HG03354 (cell line): ENCODE measurements at regions not wholly inside any gene's neighbourhood (a gene's known extent, or its start where the extent isn't known, plus 50 kb on each side); places are given as distances from the start of the nearest gene placed in this dataset.

Experiments
- ATAC-seq: cut with Tn5 transposase; IDR thresholded peaks from one replicate; pipeline ENCODE4 v1.9.1; 2021; ENCODE audit warnings: mild to moderate bottlenecking; ENCODE audit not compliant: unreplicated experiment, poor library complexity, severe bottlenecking

GRCh38 chr12:96131230-96131788 is 62.9 kb upstream of the ELK3 start:
- ATAC-seq: no peak

GRCh38 chr12:96132819-96133218 is 61.4 kb upstream of the ELK3 start:
- ATAC-seq: no peak

GRCh38 chr12:96134200-96134599 is 60.0 kb upstream of the ELK3 start:
- ATAC-seq: no peak

- no peak for ATAC-seq
Measured at GRCh38 chr12:96136161-96136560, 58.0 kb upstream of the ELK3 start.

GRCh38 chr12:96136725-96137378 is 57.3 kb upstream of the ELK3 start:
- no peak for ATAC-seq

- ATAC-seq: no peak
Measured at GRCh38 chr12:96140174-96140573, 54.0 kb upstream of the ELK3 start.

- ATAC-seq: no peak
Measured at GRCh38 chr12:96141216-96141912, 52.8 kb upstream of the ELK3 start.

GRCh38 chr12:96143392-96143791 is 50.8 kb upstream of the ELK3 start:
- ATAC-seq: no peak

GRCh38 chr12:96143827-96144565 is 50.2 kb upstream of the ELK3 start:
- no peak for ATAC-seq
